Effector memory CD4-positive, alpha-beta T cell (primary cell): ENCODE measurements at regions not wholly inside any gene's neighbourhood (a gene's known extent, or its start where the extent isn't known, plus 50 kb on each side); places are given as distances from the start of the nearest gene placed in this dataset.

Source experiments
- DNase-seq, 3 donors: peaks; one replicate each; pipeline ENCODE4 v3.0.0-alpha.2; 2020
- H3K27ac ChIP-seq: 2 replicates; pipeline ENCODE4 v1.7.0; 2013; ENCODE audit warnings: mild to moderate bottlenecking, low read length, moderate library complexity; ENCODE audit not compliant: insufficient read depth, poor library complexity, severe bottlenecking
- H3K27me3 ChIP-seq: replicated peaks from 2 replicates; pipeline ENCODE4 v1.7.0; 2013; ENCODE audit warnings: mild to moderate bottlenecking, low read length; ENCODE audit not compliant: insufficient read depth, control insufficient read depth, poor library complexity, severe bottlenecking
- H3K36me3 ChIP-seq: 2 replicates; pipeline ENCODE4 v1.7.0; 2013; ENCODE audit warnings: mild to moderate bottlenecking, low read length, moderate library complexity; ENCODE audit not compliant: control insufficient read depth, insufficient read depth
- H3K4me1 ChIP-seq: 2 replicates; pipeline ENCODE4 v1.7.0; 2013; ENCODE audit warnings: low read length, mild to moderate bottlenecking; ENCODE audit not compliant: control insufficient read depth, insufficient read depth, poor library complexity, severe bottlenecking
- H3K4me3 ChIP-seq: 2 replicates; pipeline ENCODE4 v1.7.0; 2013; ENCODE audit warnings: low read length, low read depth, mild to moderate bottlenecking; ENCODE audit not compliant: insufficient read depth, poor library complexity, severe bottlenecking
- H3K9me3 ChIP-seq: 2 replicates; pipeline ENCODE4 v1.7.0; 2013; ENCODE audit warnings: mild to moderate bottlenecking, low read length, moderate library complexity; ENCODE audit not compliant: control insufficient read depth

GRCh38 chr6:130517444-130517931 lies 151.7 kb downstream of the TMEM200A start:
- H3K27ac ChIP-seq, result no peak overlapping the region

GRCh38 chr6:130518588-130518987 lies 152.8 kb downstream of the TMEM200A start:
- H3K27me3 ChIP-seq, result no peaks in the 10 kb centered on the region
- DNase-seq, result no peak
- H3K36me3 ChIP-seq, result no peaks in the 10 kb centered on the region
- H3K4me1 ChIP-seq, result peaks cover 4% of the 10 kb centered on the region
- no peak overlapping the region for H3K4me3 ChIP-seq
- H3K27ac ChIP-seq, result no peak overlapping the region
- H3K9me3 ChIP-seq, result no peaks in the 10 kb centered on the region

More at GRCh38 chr6:130517444-130517931, 151.7 kb downstream of the TMEM200A start:
- H3K4me3 ChIP-seq, result no peak overlapping the region
- H3K4me1 ChIP-seq, result peaks cover 11% of the 10 kb centered on the region
- DNase-seq, result no peak
- no peaks in the 10 kb centered on the region for H3K27me3 ChIP-seq
- no peaks in the 10 kb centered on the region for H3K36me3 ChIP-seq
- no peaks in the 10 kb centered on the region for H3K9me3 ChIP-seq

GRCh38 chr6:130520221-130520620 lies 154.4 kb downstream of the TMEM200A start:
- H3K27me3 ChIP-seq, result no peaks in the 10 kb centered on the region

GRCh38 chr6:130520801-130521200 lies 155.0 kb downstream of the TMEM200A start:
- Histone ChIP-seq H3K4me1 (peaks cover 22% of the 10 kb centered on the region), H3K36me3 (no peaks in the 10 kb centered on the region), H3K27ac (no peak overlapping the region), H3K4me3 (no peak overlapping the region), H3K27me3 (no peaks in the 10 kb centered on the region), H3K9me3 (no peaks in the 10 kb centered on the region)
- DNase-seq, result no peak

More at GRCh38 chr6:130520221-130520620, 154.4 kb downstream of the TMEM200A start:
- no peaks in the 10 kb centered on the region for H3K36me3 ChIP-seq
- H3K9me3 ChIP-seq, result no peaks in the 10 kb centered on the region
- DNase-seq, result no peak
- no peak overlapping the region for H3K27ac ChIP-seq
- peaks cover 18% of the 10 kb centered on the region for H3K4me1 ChIP-seq
- no peak overlapping the region for H3K4me3 ChIP-seq

- Histone ChIP-seq H3K9me3 (no peaks in the 10 kb centered on the region), H3K27ac (peak overlapping the region; percentile 0), H3K4me1 (peaks cover 22% of the 10 kb centered on the region), H3K4me3 (no peak overlapping the region), H3K36me3 (no peaks in the 10 kb centered on the region), H3K27me3 (no peaks in the 10 kb centered on the region)
- DNase-seq, result no peak
Observed at GRCh38 chr6:130524552-130524951, 158.7 kb downstream of the TMEM200A start.

- Histone ChIP-seq H3K27me3 (no peaks in the 10 kb centered on the region), H3K4me1 (peaks cover 22% of the 10 kb centered on the region), H3K4me3 (no peak overlapping the region), H3K36me3 (no peaks in the 10 kb centered on the region), H3K27ac (peak overlapping the region; percentile 0), H3K9me3 (no peaks in the 10 kb centered on the region)
- no peak for DNase-seq
Observed at GRCh38 chr6:130525408-130525807, 159.6 kb downstream of the TMEM200A start.

- Histone ChIP-seq H3K4me1 (peaks cover 22% of the 10 kb centered on the region), H3K4me3 (no peak overlapping the region), H3K27ac (no peak overlapping the region), H3K9me3 (no peaks in the 10 kb centered on the region), H3K27me3 (no peaks in the 10 kb centered on the region), H3K36me3 (no peaks in the 10 kb centered on the region)
- DNase-seq, result no peak
Observed at GRCh38 chr6:130526466-130526865, 160.6 kb downstream of the TMEM200A start.

GRCh38 chr6:130527173-130527572 lies 161.4 kb downstream of the TMEM200A start:
- H3K4me1 ChIP-seq, result peaks cover 22% of the 10 kb centered on the region
- H3K4me3 ChIP-seq, result no peak overlapping the region
- DNase-seq, result no peak
- no peak overlapping the region for H3K27ac ChIP-seq
- H3K9me3 ChIP-seq, result no peaks in the 10 kb centered on the region
- no peaks in the 10 kb centered on the region for H3K36me3 ChIP-seq
- no peaks in the 10 kb centered on the region for H3K27me3 ChIP-seq

GRCh38 chr6:130529569-130530149 lies 163.8 kb downstream of the TMEM200A start:
- Histone ChIP-seq H3K36me3 (no peaks in the 10 kb centered on the region), H3K4me1 (peaks cover 9% of the 10 kb centered on the region), H3K4me3 (no peak overlapping the region), H3K9me3 (no peaks in the 10 kb centered on the region), H3K27me3 (no peaks in the 10 kb centered on the region), H3K27ac (no peak overlapping the region)
- no peak for DNase-seq

- no peaks in the 10 kb centered on the region for H3K36me3 ChIP-seq
- no peak overlapping the region for H3K4me3 ChIP-seq
- no peak overlapping the region for H3K27ac ChIP-seq
- no peak for DNase-seq
- no peaks in the 10 kb centered on the region for H3K27me3 ChIP-seq
- H3K9me3 ChIP-seq, result no peaks in the 10 kb centered on the region
- H3K4me1 ChIP-seq, result peaks cover 7% of the 10 kb centered on the region
Observed at GRCh38 chr6:130534627-130535026, 168.8 kb downstream of the TMEM200A start.
